ENCODE measurements at regions not wholly inside any gene's neighbourhood (a gene's known extent, or its start where the extent isn't known, plus 50 kb on each side); places are given as distances from the start of the nearest gene placed in this dataset.

DNA sequence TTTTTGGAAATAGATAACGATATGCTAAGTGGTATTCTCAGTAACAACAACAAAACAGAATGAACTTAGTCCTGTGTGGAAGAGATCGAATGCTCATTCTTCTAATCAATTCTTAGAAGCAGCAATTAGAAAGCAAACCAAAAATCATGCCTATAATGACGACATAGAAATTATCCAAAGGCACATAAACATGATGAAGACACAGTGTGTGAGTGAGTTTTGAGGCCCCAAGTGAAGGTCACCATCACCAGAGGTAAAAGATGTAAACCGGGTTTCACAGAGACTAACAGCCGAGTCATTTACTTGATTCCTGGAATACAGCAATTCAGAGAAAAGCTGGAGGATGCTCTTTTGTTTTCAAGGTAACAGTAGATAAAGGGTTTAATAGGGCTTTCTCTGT is 509.2 kb downstream of the TDRD15 start:
- DNase-seq (ENCODE audit: low read depth): no peak

DNA sequence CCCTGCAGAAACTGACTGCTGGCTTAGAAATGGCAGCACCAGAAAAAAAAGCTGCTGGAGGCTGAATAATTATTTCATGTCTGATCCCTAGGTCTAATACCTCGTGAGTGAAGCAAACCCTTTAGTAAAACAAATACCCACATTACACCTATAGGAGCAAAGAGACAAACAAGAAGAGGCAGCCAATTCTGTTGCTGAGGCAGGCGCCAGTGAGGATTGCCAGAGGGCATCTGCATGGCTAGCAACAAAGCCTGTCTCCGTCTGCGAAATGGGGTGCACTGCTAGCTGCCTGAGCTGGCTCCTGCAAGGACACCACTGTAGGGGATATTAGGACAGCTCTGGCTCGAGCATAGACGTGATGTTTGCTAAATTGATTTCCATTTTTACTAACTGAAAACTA is 509.7 kb downstream of the TDRD15 start:
- no peak for DNase-seq (ENCODE audit: low read depth)

DNA sequence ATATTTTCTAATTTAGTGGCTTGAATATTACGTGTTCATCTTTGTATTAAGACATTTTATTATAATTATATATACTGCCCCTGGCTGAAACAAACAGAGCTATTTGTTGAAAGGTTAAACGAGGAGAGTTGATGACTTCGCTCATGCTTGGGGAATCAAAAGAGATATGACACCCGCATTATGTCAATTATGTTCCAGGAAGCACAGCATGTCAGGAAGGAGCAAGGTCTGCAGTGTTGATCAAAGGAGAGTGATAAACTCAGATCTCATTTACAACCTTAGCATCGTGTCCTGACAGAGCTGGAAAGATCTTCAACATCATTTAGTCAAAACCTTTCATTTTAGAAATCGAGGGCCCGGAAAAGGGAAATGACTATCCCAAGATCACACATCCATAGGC is 510.1 kb downstream of the TDRD15 start:
- DNase-seq (ENCODE audit: low read depth): no peak

DNA sequence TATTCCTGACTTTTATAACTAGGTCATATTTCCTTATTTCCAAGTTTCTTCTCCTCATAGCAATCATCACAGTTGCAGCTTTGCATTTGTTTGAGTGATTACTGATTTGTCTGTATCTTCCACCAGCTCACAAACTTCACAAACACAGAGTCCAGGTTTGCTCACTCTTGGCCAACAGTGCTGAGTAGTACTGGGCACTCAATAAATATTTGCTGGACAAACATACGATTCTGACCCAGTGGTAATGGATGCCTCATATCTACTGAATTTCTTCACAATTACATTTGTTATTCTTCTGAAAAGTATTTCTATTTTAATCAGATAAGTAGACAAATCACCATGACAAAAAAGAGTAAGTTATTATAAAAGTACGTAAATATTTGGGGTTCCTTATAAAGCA is 516.3 kb downstream of the TDRD15 start:
- DNase-seq (ENCODE audit: low read depth): no peak

DNA sequence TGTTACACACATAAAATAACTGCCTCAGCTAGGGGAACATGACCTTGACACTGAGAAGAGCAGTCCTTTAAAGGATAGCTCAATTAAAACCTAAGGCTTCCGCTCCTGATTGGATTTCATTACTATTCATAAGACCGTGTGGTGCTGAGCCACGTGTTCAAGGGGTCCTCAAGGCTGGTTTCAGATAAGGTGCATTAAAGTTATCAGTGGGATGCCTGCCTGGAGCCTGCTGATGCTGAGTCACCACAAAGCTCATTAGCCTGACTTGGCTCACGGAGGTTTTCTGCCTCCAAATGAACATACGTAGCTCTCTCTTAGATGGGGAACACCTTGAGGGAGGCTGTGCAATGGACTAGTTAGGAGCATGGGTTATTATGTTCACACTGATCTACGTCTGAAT is 518.9 kb downstream of the TDRD15 start:
- DNase-seq (ENCODE audit: low read depth): no peak

DNA sequence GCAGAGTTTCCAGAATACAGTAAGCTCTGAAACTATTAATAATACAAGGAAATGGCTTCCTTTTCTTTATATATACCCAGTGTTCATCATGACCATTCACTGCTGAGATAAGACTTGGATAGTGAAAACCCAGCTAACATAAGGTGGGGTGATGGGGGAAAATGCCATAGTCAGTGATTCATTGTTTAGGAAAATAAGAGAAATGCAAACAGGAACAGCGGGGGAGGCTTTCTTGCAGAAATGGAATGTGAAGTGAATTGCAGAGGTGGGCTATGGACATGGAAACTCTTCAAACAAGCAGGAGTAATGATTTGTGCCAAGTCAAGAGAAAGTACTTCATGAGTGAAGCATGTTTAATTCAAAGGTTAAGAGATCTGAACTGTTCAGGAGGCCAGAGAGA is 519.4 kb downstream of the TDRD15 start:
- DNase-seq (ENCODE audit: low read depth): no peak

DNA sequence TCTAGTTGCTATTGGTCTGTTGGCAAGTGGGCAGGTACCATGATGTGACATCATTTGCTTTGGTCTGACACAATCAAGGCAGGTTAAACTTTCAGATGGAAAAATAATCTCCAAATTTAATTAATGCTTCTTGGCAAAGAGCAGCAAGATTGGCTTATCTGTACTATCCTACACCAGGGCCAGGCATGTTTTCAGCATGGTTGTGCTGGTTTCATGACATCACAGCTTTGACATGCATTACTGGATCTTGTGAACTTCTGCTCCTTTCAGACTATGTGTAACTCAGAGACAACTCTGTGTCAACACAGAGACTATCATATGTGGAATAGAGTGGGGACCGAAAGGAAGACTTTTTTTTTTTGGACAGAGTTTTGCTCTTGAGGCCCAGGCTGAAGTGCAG is 520.5 kb downstream of the TDRD15 start:
- DNase-seq (ENCODE audit: low read depth): no peak

DNA sequence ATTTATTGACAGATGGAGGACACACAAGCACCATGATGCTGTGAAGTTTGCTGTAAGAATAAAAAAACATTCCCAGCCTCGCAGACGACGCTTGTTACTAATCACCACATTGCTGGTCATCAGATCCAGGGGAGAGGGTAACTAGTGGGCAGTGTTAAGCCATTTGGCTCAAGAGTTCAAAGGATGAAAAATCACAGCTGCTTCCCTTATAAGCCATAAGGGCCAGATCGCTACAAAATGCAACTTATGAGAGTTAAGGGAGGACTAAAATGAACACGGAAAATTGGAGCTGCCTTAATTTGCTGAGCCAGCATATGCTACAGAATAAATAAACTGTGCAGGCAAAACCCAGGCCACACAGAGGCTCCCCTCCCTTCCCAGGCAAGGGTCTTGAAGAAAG is 522.6 kb downstream of the TDRD15 start:
- no peak for DNase-seq (ENCODE audit: low read depth)

DNA sequence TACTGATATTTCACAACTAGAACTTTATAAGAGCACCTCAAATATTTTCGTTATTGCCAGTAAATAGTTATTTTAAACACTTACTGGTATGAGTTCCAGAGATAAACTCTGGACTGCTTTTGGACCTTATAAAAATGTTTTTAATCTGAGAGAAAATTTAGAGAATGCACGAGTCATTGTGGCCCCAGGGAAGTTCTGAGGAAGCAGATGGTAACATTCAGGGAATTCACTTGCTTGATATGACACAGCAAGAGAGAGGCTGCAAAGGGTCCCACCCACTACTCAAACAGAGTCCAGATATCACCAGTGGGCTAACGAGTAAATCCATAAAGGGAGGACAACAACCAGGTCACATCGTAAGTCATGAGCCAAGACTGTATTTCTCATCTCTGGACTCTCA is 526.8 kb downstream of the TDRD15 start:
- DNase-seq (ENCODE audit: low read depth): no peak

DNA sequence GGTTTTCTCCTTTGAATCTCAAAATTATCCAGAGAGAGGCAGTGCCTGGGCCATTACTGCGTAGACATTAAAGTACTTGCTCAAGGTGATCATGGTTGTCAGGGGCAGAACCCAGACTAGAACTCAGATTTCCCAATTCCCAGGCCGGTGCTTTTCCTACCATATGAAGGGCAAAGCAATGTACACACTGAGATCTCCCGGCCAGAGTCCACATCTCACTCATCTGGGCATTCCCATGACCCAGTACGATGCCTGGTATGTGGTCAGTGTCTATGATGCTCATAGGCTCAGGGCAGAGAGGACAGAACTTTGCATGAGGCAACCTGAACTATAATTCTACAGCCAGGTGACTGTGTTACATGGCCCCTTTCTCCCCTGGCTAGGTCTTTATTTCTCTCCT is 531.4 kb downstream of the TDRD15 start:
- no peak for DNase-seq (ENCODE audit: low read depth)

DNA sequence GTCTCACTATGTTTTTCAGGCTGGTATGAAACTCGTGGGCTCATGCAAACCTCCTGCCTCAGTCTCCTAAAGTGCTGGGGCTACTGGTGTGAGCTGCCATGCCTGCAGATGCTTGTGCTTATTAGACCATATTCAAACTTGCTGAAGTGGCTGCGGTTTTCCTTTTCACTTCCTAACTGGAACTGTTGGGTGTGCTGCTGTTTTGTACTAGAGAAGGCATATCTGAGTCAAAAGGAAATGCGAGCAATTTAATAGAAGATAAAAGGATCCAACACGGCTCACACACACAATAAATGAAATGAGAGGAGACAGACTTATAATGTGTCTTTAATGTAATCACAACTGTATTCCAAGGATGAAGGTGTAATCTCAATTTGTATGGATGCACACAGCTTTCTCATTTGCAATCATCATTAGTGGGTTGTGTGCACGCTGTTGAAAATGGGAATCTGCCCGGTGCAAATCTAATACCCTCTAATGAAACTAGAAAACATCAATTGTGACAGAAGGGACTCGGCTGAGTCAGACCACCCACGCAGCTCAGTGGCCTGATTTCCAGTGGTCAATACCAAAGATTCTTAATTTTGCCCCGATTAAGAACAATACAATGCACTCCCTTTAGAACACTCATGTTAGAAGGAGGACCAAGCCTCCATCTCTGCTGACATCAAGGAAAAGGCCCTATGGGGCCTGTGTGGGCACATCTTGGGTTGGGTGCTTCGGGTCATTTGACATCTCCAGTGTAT is 532.7 kb downstream of the TDRD15 start:
- DNase-seq (ENCODE audit: low read depth): no peak

DNA sequence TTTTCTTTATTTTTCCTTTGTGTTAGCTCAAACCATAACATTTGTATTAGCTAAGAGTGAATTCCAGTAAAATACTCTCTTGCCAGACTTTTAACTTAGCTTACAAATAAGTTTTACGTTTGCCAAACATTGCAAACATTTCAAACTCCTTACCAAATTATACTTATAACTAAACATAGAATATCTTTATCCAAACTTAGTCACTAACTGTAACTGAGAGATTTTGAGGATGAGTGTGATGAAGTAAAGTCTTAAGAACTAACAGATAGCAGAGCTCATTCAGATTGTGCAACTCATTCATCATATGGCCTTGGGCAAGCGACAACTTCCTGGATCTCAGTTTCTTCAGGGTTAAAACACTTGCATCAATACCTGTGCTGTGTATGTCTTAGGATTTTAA is 533.7 kb downstream of the TDRD15 start:
- DNase-seq (ENCODE audit: low read depth): no peak

DNA sequence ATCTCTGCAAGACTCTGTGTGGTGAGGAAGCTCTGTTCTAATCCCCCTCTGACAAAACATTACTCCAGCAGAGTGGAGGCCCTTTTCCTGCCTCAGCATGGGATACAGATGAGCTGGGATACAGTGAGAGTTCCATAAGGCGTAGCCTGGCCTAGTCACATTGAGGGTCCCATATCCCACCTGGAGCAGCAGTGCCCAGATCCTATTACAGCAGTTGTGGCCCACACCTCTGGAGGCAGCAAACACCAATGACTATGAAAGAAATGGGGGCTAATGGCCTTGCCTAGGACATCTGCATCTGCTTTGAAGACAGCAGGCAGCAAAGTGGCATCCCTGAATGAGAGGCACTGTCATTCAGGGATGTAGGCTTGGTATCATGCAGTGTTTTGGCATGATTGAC is 534.5 kb downstream of the TDRD15 start:
- no peak for DNase-seq (ENCODE audit: low read depth)

DNA sequence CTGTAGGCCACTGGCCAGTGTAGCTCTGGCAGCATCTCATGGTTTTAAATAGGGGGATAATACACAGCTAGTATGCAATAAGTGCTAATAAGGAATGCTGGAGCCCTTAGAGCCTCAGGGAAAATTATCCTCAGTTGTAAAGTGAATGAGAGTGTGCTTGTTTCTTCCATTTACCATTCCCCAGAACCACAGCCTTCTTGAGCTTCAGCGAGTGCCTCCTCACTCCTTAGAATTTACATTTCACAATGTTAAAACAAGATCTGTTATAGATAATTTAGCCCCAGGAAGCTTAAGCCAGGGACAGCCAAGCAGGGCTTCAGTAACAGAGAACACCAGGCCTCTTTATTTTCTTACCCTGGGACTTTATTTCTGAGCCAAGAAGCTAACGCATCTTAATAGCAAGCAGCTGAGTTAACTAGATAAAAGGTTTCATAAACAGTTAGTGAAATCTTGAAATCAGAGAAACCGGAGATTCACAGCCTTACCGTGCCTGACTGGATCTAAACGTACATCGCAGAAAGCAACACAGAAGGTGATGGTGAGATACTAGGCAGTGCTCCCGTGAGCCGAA is 535.2 kb downstream of the TDRD15 start:
- no peak for DNase-seq (ENCODE audit: low read depth)

DNA sequence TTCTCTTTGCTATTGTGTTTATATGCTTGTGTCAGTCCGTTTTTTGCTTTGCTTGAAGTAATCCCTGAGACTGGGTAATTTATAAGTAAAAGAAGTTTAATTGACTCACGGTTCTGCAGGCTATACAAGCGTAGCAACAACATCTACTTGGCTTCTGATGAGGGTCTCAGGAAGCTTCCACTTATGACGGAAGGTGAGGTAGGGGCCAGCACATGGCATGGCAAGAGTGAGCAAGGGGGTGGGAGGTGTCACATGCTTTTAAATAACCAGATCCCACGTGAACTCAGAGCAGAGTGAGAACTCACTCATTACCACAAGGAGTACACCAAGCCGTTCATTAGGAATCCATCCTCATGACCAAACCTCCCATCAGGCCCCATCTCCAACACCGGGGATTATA is 540.3 kb downstream of the TDRD15 start:
- no peak for DNase-seq (ENCODE audit: low read depth)

DNA sequence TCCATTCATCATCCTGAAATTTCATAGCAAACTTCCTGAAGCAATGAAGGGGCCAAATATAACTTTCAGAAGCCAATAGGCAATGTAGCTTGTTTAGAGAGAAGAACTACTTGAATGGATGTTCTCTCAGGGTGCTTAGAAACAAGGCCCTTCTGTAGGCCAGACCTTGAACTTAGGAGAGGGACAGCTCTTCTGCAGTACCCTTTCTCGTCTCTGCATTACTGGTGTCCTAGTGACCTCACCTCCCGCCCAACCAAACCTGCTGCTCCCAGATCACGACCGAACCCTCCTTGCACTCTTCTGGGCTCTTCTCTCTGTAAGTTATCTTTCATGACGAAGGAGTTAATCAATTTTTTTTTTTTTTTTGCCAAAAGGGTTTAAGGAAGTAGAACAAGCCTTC is 543.9 kb downstream of the TDRD15 start:
- no peak for DNase-seq (ENCODE audit: low read depth)

DNA sequence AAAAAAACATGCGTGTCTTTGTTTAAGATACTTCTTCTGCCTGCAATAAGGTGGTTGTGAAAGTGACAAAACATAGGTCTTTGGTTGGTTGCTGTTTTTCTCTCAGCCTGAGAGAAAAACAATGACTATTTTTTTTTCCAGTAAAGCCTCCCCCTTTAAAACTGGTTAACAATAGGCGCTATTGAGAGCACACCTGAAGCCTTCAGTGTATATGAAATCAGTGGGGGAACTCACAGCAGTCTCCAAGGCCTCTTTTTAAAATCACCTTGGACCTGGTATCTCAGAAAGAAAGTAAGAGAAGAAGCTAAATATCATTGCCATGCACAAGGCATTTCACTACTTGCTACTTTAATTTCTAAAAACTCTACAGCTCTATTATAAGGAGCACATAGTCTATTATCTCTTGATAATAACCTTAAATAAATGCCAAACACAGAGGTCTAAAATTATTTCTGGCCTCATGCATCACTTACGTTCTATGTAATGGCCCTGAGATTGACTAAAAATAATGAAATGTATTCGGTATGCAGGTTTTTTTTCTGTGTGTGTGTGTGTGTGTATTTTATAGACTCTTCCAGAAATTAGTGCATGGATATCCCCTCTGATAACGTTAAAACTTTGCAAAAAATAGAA is 544.4 kb downstream of the TDRD15 start:
- DNase-seq (ENCODE audit: low read depth): no peak

DNA sequence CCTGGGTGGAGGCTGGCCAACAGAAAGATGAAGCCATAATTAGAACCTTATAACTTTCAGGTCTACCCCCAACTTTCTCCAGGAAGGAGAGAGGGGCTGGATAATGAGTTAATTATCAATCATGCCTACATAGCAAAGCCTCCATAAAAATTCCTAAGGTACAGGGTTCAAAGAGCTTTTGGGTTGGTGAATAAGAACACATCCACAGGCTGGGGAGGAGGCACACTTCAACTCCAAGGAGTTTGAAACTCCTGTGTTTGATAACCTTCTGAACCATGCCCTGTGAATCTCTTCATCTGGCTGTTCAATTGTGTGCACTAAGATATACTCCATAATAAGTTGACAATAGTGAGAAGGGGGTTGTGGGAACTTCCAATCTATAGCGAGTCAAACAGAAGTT is 552.3 kb downstream of the TDRD15 start:
- DNase-seq (ENCODE audit: low read depth): no peak

DNA sequence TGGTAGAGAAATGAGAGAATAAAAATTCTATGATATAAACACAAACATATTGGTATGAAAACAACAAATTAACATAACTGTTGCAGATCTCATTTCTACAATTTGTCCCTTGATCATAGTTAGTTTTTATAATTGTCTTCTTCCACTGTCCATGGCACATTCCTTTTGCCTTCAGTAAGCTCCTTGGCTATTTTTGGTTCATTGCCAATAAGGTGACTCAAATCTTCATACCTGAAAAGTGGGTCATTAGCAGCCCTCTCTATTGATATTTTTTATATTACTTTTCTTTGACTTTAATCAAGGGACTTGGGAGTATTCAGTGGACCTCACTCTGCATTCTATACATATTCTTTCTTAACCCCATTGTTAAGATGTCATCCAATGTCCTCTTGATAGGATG is 552.9 kb downstream of the TDRD15 start:
- no peak for DNase-seq (ENCODE audit: low read depth)

DNA sequence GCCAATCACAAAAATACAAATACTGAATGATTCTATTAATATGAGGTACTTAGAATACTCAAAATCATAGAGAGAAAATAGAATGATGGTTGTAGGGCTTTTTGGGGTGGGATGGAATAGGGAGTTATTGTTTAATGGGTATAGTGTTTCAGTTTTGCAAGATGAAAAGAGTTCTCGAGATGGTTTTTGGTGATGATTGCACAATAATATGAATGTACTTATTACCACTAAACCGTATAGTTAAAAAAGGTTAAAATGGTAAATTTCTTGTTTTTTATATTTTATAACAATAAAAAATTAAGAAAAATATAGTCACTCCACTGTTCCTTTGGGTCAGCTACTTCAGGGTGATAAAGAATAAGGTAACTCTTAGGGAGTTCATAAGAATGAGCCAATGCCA is 560.1 kb downstream of the TDRD15 start:
- no peak for DNase-seq (ENCODE audit: low read depth)

DNA sequence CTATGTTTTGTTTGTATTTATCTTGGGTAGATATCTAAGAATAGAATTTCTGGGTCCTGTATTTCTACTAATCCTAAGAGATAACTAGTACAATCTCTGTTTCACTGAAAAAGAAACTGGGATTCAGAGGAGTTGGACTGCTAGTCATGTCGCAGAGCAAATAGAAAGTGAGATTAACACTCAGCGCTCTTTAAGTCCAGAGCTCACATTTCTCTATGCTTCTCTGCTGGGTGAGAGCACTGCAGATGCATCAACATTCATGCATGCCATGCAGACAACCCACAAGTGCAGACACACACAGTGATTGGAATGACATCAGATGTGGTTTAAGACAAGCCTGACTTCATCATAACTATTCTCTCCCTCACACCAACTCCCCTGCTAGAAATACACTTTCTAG is 563.8 kb downstream of the TDRD15 start:
- no peak for DNase-seq (ENCODE audit: low read depth)

DNA sequence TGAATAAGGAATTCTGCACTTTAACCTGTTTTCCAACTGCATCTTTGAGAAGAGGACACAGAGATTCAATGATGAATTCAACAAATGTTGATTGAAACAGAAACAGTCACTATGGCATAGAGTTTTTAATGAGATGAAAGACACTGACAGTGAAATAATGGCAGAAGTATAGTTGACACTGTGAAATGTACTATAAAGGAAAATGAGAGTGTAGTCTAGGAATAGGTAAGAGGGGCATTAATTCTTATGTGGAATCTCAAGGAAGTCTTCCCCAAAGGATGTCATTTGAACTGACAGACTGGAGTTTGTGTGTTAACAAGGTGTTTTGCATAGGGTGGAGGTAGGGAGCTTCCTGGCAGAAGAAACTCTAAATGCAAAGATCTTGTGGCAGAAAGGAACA is 566.2 kb downstream of the TDRD15 start:
- no peak for DNase-seq (ENCODE audit: low read depth)

DNA sequence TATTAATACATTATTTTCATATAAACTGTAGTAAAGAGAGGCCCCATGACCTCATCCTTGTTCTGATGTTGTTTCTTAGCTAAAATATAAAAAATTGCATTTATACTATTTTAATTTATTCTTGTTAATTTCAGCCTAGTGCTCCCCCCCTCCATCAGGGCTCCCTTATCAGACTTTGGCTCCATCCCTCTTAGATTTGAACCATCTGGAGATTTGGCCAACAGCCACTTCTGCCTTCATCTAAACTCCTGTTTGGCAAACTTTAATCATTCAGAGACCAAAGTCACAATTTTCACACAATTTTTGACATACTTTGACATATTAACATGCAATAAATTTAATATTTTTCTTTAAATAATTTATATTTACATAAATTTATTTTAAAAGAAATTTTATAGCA is 569.3 kb downstream of the TDRD15 start:
- no peak for DNase-seq (ENCODE audit: low read depth)
